ENCODE measurements at regions not wholly inside any gene's neighbourhood (a gene's known extent, or its start where the extent isn't known, plus 50 kb on each side); places are given as distances from the start of the nearest gene placed in this dataset.

- no peak for DNase-seq (ENCODE audit: extremely low read depth in 1 of 2, low read depth in 1 of 2)
Observed at GRCh38 chr10:113319479-113319878, 233.4 kb upstream of the HABP2 start.

GRCh38 chr10:113320211-113320610 lies 232.6 kb upstream of the HABP2 start:
- no peak for DNase-seq (ENCODE audit: extremely low read depth in 1 of 2, low read depth in 1 of 2)

- no peak for DNase-seq (ENCODE audit: extremely low read depth in 1 of 2, low read depth in 1 of 2)
Observed at GRCh38 chr10:113320987-113321386, 231.9 kb upstream of the HABP2 start.

- no peak for DNase-seq (ENCODE audit: extremely low read depth in 1 of 2, low read depth in 1 of 2)
Observed at GRCh38 chr10:113322843-113323242, 230.0 kb upstream of the HABP2 start.

GRCh38 chr10:113323985-113324384 lies 228.9 kb upstream of the HABP2 start:
- DNase-seq (ENCODE audit: extremely low read depth in 1 of 2, low read depth in 1 of 2): no peak

GRCh38 chr10:113326160-113327111 lies 226.4 kb upstream of the HABP2 start:
- no peak for DNase-seq (ENCODE audit: extremely low read depth in 1 of 2, low read depth in 1 of 2)

GRCh38 chr10:113329121-113329596 lies 223.7 kb upstream of the HABP2 start:
- no peak for DNase-seq (ENCODE audit: extremely low read depth in 1 of 2, low read depth in 1 of 2)

GRCh38 chr10:113331961-113332360 lies 220.9 kb upstream of the HABP2 start:
- DNase-seq (ENCODE audit: extremely low read depth in 1 of 2, low read depth in 1 of 2): no peak

- no peak for DNase-seq (ENCODE audit: extremely low read depth in 1 of 2, low read depth in 1 of 2)
Observed at GRCh38 chr10:113333313-113333712, 219.5 kb upstream of the HABP2 start.

- DNase-seq (ENCODE audit: extremely low read depth in 1 of 2, low read depth in 1 of 2): no peak
Observed at GRCh38 chr10:113335592-113335991, 217.3 kb upstream of the HABP2 start.

GRCh38 chr10:113336549-113337130 lies 216.2 kb upstream of the HABP2 start:
- DNase-seq (ENCODE audit: extremely low read depth in 1 of 2, low read depth in 1 of 2): no peak

- DNase-seq (ENCODE audit: extremely low read depth in 1 of 2, low read depth in 1 of 2): no peak
Observed at GRCh38 chr10:113337142-113337541, 215.7 kb upstream of the HABP2 start.

GRCh38 chr10:113339121-113339520 lies 213.7 kb upstream of the HABP2 start:
- DNase-seq (ENCODE audit: extremely low read depth in 1 of 2, low read depth in 1 of 2): no peak

GRCh38 chr10:113340282-113340681 lies 212.6 kb upstream of the HABP2 start:
- no peak for DNase-seq (ENCODE audit: extremely low read depth in 1 of 2, low read depth in 1 of 2)

GRCh38 chr10:113341138-113341537 lies 211.7 kb upstream of the HABP2 start:
- no peak for DNase-seq (ENCODE audit: extremely low read depth in 1 of 2, low read depth in 1 of 2)

GRCh38 chr10:113345826-113346624 lies 206.8 kb upstream of the HABP2 start:
- DNase-seq (ENCODE audit: extremely low read depth in 1 of 2, low read depth in 1 of 2): no peak

- no peak for DNase-seq (ENCODE audit: extremely low read depth in 1 of 2, low read depth in 1 of 2)
Observed at GRCh38 chr10:113347508-113347907, 205.3 kb upstream of the HABP2 start.

GRCh38 chr10:113348694-113349093 lies 204.2 kb upstream of the HABP2 start:
- DNase-seq (ENCODE audit: extremely low read depth in 1 of 2, low read depth in 1 of 2): no peak

GRCh38 chr10:113350311-113351040 lies 202.4 kb upstream of the HABP2 start:
- no peak for DNase-seq (ENCODE audit: extremely low read depth in 1 of 2, low read depth in 1 of 2)

- no peak for DNase-seq (ENCODE audit: extremely low read depth in 1 of 2, low read depth in 1 of 2)
Observed at GRCh38 chr10:113354711-113355110, 198.1 kb upstream of the HABP2 start.
